ENCODE measurements at regions not wholly inside any gene's neighbourhood (a gene's known extent, or its start where the extent isn't known, plus 50 kb on each side); places are given as distances from the start of the nearest gene placed in this dataset.
"Not testable (repeated sequence)": the region's sequence is repeated elsewhere in the genome, so short reads cannot be mapped to it uniquely, and the experiment has no call there.

- H3K79me2 ChIP-seq (ENCODE audit: control insufficient read depth, insufficient read depth, low read length); intact Hi-C loops (cut with micrococcal nuclease; ENCODE audit: unreplicated experiment); SMC1A ChIA-PET (ENCODE audit: uncharacterized antibody, unreplicated experiment); H3K4me1 ChIP-seq (ENCODE audit: control insufficient read depth, insufficient read depth, low read length); H3K4me2 ChIP-seq (ENCODE audit: control insufficient read depth, insufficient read depth); POLR2A ChIA-PET; H3K9ac ChIP-seq (ENCODE audit: control insufficient read depth, insufficient read depth, low read length); FAIRE-seq; DNase-seq (ENCODE audit: low read depth, low spot score); H3K27ac ChIP-seq (ENCODE audit: control insufficient read depth, insufficient read depth); BruUV-seq (replicated peaks); H2AFZ ChIP-seq (ENCODE audit: control insufficient read depth, low read depth, low read length); H4K20me1 ChIP-seq (ENCODE audit: control insufficient read depth, insufficient read depth); H3K4me3 ChIP-seq; ATAC-seq; RAD21 ChIA-PET (ENCODE audit: unreplicated experiment); H3K27me3 ChIP-seq (replicated peaks in 1 of 2; ENCODE audit: control insufficient read depth in 2 of 2, insufficient read depth in 2 of 2, low read length in 1 of 2); CTCF ChIA-PET; H3K36me3 ChIP-seq (ENCODE audit: control insufficient read depth in 2 of 2, insufficient read depth in 2 of 2, low read length in 1 of 2); in situ Hi-C loops (cut with MboI); H3K9me3 ChIP-seq (replicated peaks; ENCODE audit: control insufficient read depth, insufficient read depth, low read length): not testable (repeated sequence)
- WGBS (ENCODE audit: insufficient coverage, insufficient replicate concordance, low lambda C conversion rate, missing lambda C conversion rate) = 0% methylated on average over 1 of the region's 1 CpG
Measured at GRCh38 chr6:58063542-58063941, 746.1 kb downstream of the PRIM2 start.

- FAIRE-seq; DNase-seq (ENCODE audit: low read depth, low spot score); H3K27me3 ChIP-seq (replicated peaks in 1 of 2; ENCODE audit: control insufficient read depth in 2 of 2, insufficient read depth in 2 of 2, low read length in 1 of 2); H3K27ac ChIP-seq (ENCODE audit: control insufficient read depth, insufficient read depth); ATAC-seq; SMC1A ChIA-PET (ENCODE audit: uncharacterized antibody, unreplicated experiment); H3K9me3 ChIP-seq (replicated peaks; ENCODE audit: control insufficient read depth, insufficient read depth, low read length); H3K36me3 ChIP-seq (ENCODE audit: control insufficient read depth in 2 of 2, insufficient read depth in 2 of 2, low read length in 1 of 2); H3K9ac ChIP-seq (ENCODE audit: control insufficient read depth, insufficient read depth, low read length); in situ Hi-C loops (cut with MboI); intact Hi-C loops (cut with micrococcal nuclease; ENCODE audit: unreplicated experiment); BruUV-seq (replicated peaks); H3K4me1 ChIP-seq (ENCODE audit: control insufficient read depth, insufficient read depth, low read length); POLR2A ChIA-PET; H3K4me2 ChIP-seq (ENCODE audit: control insufficient read depth, insufficient read depth); H3K4me3 ChIP-seq; H3K79me2 ChIP-seq (ENCODE audit: control insufficient read depth, insufficient read depth, low read length); H4K20me1 ChIP-seq (ENCODE audit: control insufficient read depth, insufficient read depth); H2AFZ ChIP-seq (ENCODE audit: control insufficient read depth, low read depth, low read length); RAD21 ChIA-PET (ENCODE audit: unreplicated experiment); CTCF ChIA-PET: not testable (repeated sequence)
- WGBS (ENCODE audit: insufficient coverage, insufficient replicate concordance, low lambda C conversion rate, missing lambda C conversion rate) = 6% methylated on average over 1 of the region's 1 CpG
Measured at GRCh38 chr6:58067867-58068548, 750.6 kb downstream of the PRIM2 start.
